ENCODE measurements at regions not wholly inside any gene's neighbourhood (a gene's known extent, or its start where the extent isn't known, plus 50 kb on each side); places are given as distances from the start of the nearest gene placed in this dataset.
"Not testable (repeated sequence)": the region's sequence is repeated elsewhere in the genome, so short reads cannot be mapped to it uniquely, and the experiment has no call there.

DNA sequence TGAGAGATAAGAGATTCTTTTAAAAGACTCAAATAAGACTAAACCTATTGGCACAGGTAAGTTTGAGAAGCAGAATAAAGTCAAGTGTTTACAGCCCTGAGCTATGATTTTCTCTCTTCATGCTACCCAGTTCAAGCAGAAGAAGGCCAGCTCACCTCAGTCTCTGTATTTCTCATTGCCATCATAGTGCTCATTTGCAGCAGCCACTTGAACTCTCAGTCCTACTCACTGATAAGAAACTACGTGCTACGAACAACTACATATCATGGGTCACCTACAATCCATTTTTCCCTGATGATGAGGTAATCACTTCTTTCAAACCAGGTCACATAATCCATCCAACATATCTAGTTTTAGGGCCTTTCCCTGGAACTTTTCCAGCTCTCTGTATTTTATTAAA, 617.5 kb downstream of the JRKL start:
- H3K36me3 Mint-ChIP-seq = no peaks in the 10 kb centered on the region
- DNase-seq = no peak
- H3K9ac ChIP-seq (ENCODE audit: insufficient read depth, low read length, poor library complexity, severe bottlenecking) = no peak overlapping the region
- H2AFZ ChIP-seq (ENCODE audit: insufficient read depth, low read depth, low read length, poor library complexity, severe bottlenecking) = no peak overlapping the region
- H4K20me1 ChIP-seq (ENCODE audit: insufficient read depth, low read length) = no peaks in the 10 kb centered on the region
- intact Hi-C loops (cut with micrococcal nuclease) = no loop called here
- H3K27ac Mint-ChIP-seq = no peak overlapping the region
- H3K4me1 ChIP-seq (ENCODE audit: control insufficient read depth in 1 of 2, insufficient read depth in 2 of 2, low read length in 2 of 2) = no peaks in the 10 kb centered on the region
- no peaks in the 10 kb centered on the region for H3K79me2 ChIP-seq (ENCODE audit: insufficient read depth, low read length)
- H3K4me1 Mint-ChIP-seq = no peaks in the 10 kb centered on the region
- H3K27me3 Mint-ChIP-seq (ENCODE audit: low read depth in 3 of 3) = no peaks in the 10 kb centered on the region
- 92% methylated on average over 2 of the region's 2 CpGs for WGBS (ENCODE audit: insufficient coverage)
- TF ChIP-seq, protein P1, sequence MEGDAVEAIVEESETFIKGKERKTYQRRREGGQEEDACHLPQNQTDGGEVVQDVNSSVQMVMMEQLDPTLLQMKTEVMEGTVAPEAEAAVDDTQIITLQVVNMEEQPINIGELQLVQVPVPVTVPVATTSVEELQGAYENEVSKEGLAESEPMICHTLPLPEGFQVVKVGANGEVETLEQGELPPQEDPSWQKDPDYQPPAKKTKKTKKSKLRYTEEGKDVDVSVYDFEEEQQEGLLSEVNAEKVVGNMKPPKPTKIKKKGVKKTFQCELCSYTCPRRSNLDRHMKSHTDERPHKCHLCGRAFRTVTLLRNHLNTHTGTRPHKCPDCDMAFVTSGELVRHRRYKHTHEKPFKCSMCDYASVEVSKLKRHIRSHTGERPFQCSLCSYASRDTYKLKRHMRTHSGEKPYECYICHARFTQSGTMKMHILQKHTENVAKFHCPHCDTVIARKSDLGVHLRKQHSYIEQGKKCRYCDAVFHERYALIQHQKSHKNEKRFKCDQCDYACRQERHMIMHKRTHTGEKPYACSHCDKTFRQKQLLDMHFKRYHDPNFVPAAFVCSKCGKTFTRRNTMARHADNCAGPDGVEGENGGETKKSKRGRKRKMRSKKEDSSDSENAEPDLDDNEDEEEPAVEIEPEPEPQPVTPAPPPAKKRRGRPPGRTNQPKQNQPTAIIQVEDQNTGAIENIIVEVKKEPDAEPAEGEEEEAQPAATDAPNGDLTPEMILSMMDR (IDR thresholded peaks at IDR 0.05) = no peak
- H3K4me3 Mint-ChIP-seq = no peak overlapping the region
- H3K9me3 Mint-ChIP-seq = peaks cover 0 to 9% (median 4%) of the 10 kb centered on the region in 7 donors
- no peak overlapping the region for H3K4me2 ChIP-seq (replicated peaks; ENCODE audit: extremely low read depth, low read length, poor library complexity, severe bottlenecking)
- H3K36me3 ChIP-seq (replicated peaks in 1 of 2; ENCODE audit: control insufficient read depth in 1 of 2, insufficient read depth in 2 of 2, low read length in 2 of 2) = no peaks in the 10 kb centered on the region
- no peaks in the 10 kb centered on the region for H3K27me3 ChIP-seq (ENCODE audit: control insufficient read depth in 2 of 2, insufficient read depth in 2 of 2, low read length in 2 of 2)
- no peak overlapping the region for H3K4me3 ChIP-seq (replicated peaks in 1 of 3; ENCODE audit: low read depth in 2 of 3, low read length in 3 of 3)
- H3K9me3 ChIP-seq (replicated peaks in 1 of 2; ENCODE audit: control insufficient read depth in 1 of 2, insufficient read depth in 1 of 2, low read length in 2 of 2) = peaks cover 9 to 13% of the 10 kb centered on the region in 2 donors
- no peak overlapping the region for H3K27ac ChIP-seq (ENCODE audit: low read depth in 1 of 2, low read length in 2 of 2)

DNA sequence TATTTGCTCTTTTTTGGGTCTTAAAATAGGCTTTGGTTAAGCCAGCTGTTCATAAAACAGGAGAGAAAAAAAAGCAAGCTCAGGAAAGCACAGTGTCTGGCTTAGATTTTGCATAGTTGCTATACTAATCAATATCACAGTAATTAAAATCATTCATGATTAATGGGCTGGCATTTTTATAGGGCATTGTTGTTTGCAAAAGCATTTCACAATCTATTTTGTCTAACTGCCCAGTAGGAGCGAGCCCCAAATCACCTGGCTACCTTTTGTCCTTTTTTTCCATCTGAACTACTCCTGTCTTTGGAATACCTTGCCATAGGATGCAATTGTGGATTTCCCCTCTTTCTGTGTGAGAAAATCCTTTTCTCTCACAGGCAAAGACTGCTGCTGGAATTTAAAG, 619.8 kb downstream of the JRKL start:
- Histone ChIP-seq H3K4me1 (ENCODE audit: control insufficient read depth in 1 of 2, insufficient read depth in 2 of 2, low read length in 2 of 2) (no peaks in the 10 kb centered on the region), H3K27ac (ENCODE audit: low read depth in 1 of 2, low read length in 2 of 2) (no peak overlapping the region), H2AFZ (ENCODE audit: insufficient read depth, low read depth, low read length, poor library complexity, severe bottlenecking) (no peak overlapping the region), H3K9me3 (replicated peaks in 1 of 2; ENCODE audit: control insufficient read depth in 1 of 2, insufficient read depth in 1 of 2, low read length in 2 of 2) (peaks cover 6 to 18% of the 10 kb centered on the region in 2 donors), H4K20me1 (ENCODE audit: insufficient read depth, low read length) (no peaks in the 10 kb centered on the region), H3K36me3 (replicated peaks in 1 of 2; ENCODE audit: control insufficient read depth in 1 of 2, insufficient read depth in 2 of 2, low read length in 2 of 2) (no peaks in the 10 kb centered on the region), H3K4me3 (replicated peaks in 1 of 3; ENCODE audit: low read depth in 2 of 3, low read length in 3 of 3) (no peak overlapping the region), H3K4me2 (replicated peaks; ENCODE audit: extremely low read depth, low read length, poor library complexity, severe bottlenecking) (no peak overlapping the region), H3K9ac (ENCODE audit: insufficient read depth, low read length, poor library complexity, severe bottlenecking) (no peak overlapping the region), H3K79me2 (ENCODE audit: insufficient read depth, low read length) (no peaks in the 10 kb centered on the region), H3K27me3 (ENCODE audit: control insufficient read depth in 2 of 2, insufficient read depth in 2 of 2, low read length in 2 of 2) (no peaks in the 10 kb centered on the region)
- H3K27ac Mint-ChIP-seq = no peak overlapping the region
- WGBS (ENCODE audit: insufficient coverage) = no CpG with 5 or more reads among the region's 1 CpG
- H3K9me3 Mint-ChIP-seq = peaks cover 0 to 10% (median 5%) of the 10 kb centered on the region in 7 donors
- no peak overlapping the region for H3K4me3 Mint-ChIP-seq
- DNase-seq = no peak
- H3K4me1 Mint-ChIP-seq = no peaks in the 10 kb centered on the region
- H3K27me3 Mint-ChIP-seq (ENCODE audit: low read depth in 3 of 3) = no peaks in the 10 kb centered on the region
- TF ChIP-seq, protein P1 (IDR thresholded peaks at IDR 0.05) = no peak
- intact Hi-C loops (cut with micrococcal nuclease) = no loop called here
- H3K36me3 Mint-ChIP-seq = no peaks in the 10 kb centered on the region

DNA sequence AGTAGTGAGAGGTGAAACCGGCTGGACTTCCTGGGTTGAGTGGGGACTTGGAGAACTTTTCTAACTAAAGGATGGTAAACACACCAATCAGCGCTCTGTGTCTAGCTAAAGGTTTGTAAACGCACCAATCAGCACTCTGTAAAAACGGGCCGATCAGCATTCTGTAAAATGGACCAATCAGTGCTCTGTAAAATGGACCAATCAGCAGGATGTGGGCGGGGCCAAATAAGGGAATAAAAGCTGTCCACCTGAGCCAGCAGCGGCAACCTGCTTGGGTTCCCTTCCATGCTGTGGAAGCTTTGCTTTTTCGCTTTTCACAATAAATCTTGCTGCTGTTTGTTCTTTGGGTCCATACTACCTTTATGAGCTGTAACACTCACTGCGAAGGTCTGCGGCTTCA, 621.2 kb downstream of the JRKL start:
- H3K36me3 Mint-ChIP-seq; H3K27me3 ChIP-seq (ENCODE audit: control insufficient read depth in 2 of 2, insufficient read depth in 2 of 2, low read length in 2 of 2); H3K27ac Mint-ChIP-seq; H3K27me3 Mint-ChIP-seq (ENCODE audit: low read depth in 3 of 3); DNase-seq; intact Hi-C loops (cut with micrococcal nuclease); H3K4me1 ChIP-seq (ENCODE audit: control insufficient read depth in 1 of 2, insufficient read depth in 2 of 2, low read length in 2 of 2); H3K4me3 Mint-ChIP-seq; H3K4me2 ChIP-seq (replicated peaks; ENCODE audit: extremely low read depth, low read length, poor library complexity, severe bottlenecking); H3K9ac ChIP-seq (ENCODE audit: insufficient read depth, low read length, poor library complexity, severe bottlenecking); H4K20me1 ChIP-seq (ENCODE audit: insufficient read depth, low read length); H3K36me3 ChIP-seq (replicated peaks in 1 of 2; ENCODE audit: control insufficient read depth in 1 of 2, insufficient read depth in 2 of 2, low read length in 2 of 2); H2AFZ ChIP-seq (ENCODE audit: insufficient read depth, low read depth, low read length, poor library complexity, severe bottlenecking); H3K4me1 Mint-ChIP-seq; H3K27ac ChIP-seq (ENCODE audit: low read depth in 1 of 2, low read length in 2 of 2); H3K79me2 ChIP-seq (ENCODE audit: insufficient read depth, low read length); H3K4me3 ChIP-seq (replicated peaks in 1 of 3; ENCODE audit: low read depth in 2 of 3, low read length in 3 of 3): not testable (repeated sequence)
- WGBS (ENCODE audit: insufficient coverage) = 89% methylated on average over 9 of the region's 10 CpGs
- peaks cover 0 to 13% (median 7%) of the 10 kb centered on the region in 7 donors for H3K9me3 Mint-ChIP-seq
- H3K9me3 ChIP-seq (replicated peaks in 1 of 2; ENCODE audit: control insufficient read depth in 1 of 2, insufficient read depth in 1 of 2, low read length in 2 of 2) = peaks cover 6 to 18% of the 10 kb centered on the region in 2 donors

Data from CD14-positive monocyte (primary cell).